ENCODE measurements at regions not wholly inside any gene's neighbourhood (a gene's known extent, or its start where the extent isn't known, plus 50 kb on each side); places are given as distances from the start of the nearest gene placed in this dataset.

- no peak overlapping the region for H2AFZ ChIP-seq (ENCODE audit: low read depth, low read length)
- peaks cover 25% of the 10 kb centered on the region for H3K4me1 ChIP-seq (ENCODE audit: control insufficient read depth, extremely low read depth, insufficient read depth, low read length)
- H3K36me3 ChIP-seq (ENCODE audit: control insufficient read depth in 2 of 2, extremely low read depth in 1 of 2, insufficient read depth in 2 of 2, low read length in 2 of 2), result no peaks in the 10 kb centered on the region
- no peak for FAIRE-seq
- no peaks in the 10 kb centered on the region for H4K20me1 ChIP-seq (replicated peaks; ENCODE audit: control insufficient read depth, extremely low read depth, insufficient read depth, low read length)
- H3K4me3 ChIP-seq (replicated peaks in 1 of 3; ENCODE audit: insufficient read depth in 1 of 3, low read depth in 1 of 3, low read length in 3 of 3), result no peak overlapping the region
- peaks cover 75% of the 10 kb centered on the region for H3K79me2 ChIP-seq (ENCODE audit: control insufficient read depth, insufficient read depth, low read length)
- ChIA-PET POLR2A (no interaction called here), CTCF (interaction anchor here (1.0 to 5.4 kb wide), 5 partner anchors 9 to 675 kb away, joined by 3 to 91 read pairs (median 3); no protein-coding TSS in a partner anchor)
- dilution Hi-C loops (cut with MboI; ENCODE audit: extremely low pct_ligation_motif_present, low sequenced_read_pairs), result no loop called here
- intact Hi-C loops (cut with micrococcal nuclease), result loop anchor here (2.0 to 10.0 kb wide), 3 partner anchors 35 to 265 kb away; no protein-coding TSS in a partner anchor
- no peak for TF ChIP-seq MYC (IDR thresholded peaks at IDR 0.05; ENCODE audit: low read depth, low read length)
- TF ChIP-seq POLR2A (IDR thresholded peaks at IDR 0.05; ENCODE audit: low read depth, low read length), result no peak
- no peak for TF ChIP-seq GATA2 (IDR thresholded peaks at IDR 0.05; ENCODE audit: insufficient read depth, insufficient read length, low read depth, low read length)
- TF ChIP-seq JUN (IDR thresholded peaks at IDR 0.05; ENCODE audit: borderline replicate concordance, insufficient read depth, insufficient read length, low read depth), result no peak
- TF ChIP-seq EZH2 (IDR thresholded peaks at IDR 0.05; ENCODE audit: borderline replicate concordance, low read depth, low read length, severe bottlenecking), result no peak
- no peak for TF ChIP-seq MAX (IDR thresholded peaks at IDR 0.05; ENCODE audit: insufficient read depth, insufficient read length)
- no peak for TF ChIP-seq FOS (IDR thresholded peaks at IDR 0.05; ENCODE audit: borderline replicate concordance, insufficient read depth, low read length)
- TF ChIP-seq POLR2AphosphoS5 (IDR thresholded peaks at IDR 0.05; ENCODE audit: insufficient read depth, low read depth, low read length), result no peak
- no peak for TF ChIP-seq CTCF (IDR thresholded peaks at IDR 0.05; ENCODE audit: extremely low read depth in 1 of 2, insufficient read depth in 1 of 2, low read depth in 1 of 2, low read length in 2 of 2)
- H3K27me3 ChIP-seq (ENCODE audit: control insufficient read depth in 2 of 2, insufficient read depth in 2 of 2, low read length in 2 of 2), result no peaks in the 10 kb centered on the region
- no peak overlapping the region for H3K9ac ChIP-seq (replicated peaks; ENCODE audit: extremely low read depth, insufficient read depth, low read length)
- no peaks in the 10 kb centered on the region for H3K9me1 ChIP-seq (replicated peaks; ENCODE audit: control insufficient read depth, extremely low read depth, insufficient read depth, low read length)
- H3K4me2 ChIP-seq (ENCODE audit: insufficient read depth, low read length), result no peak overlapping the region
- H3K27ac ChIP-seq (ENCODE audit: insufficient read depth, low read depth, low read length), result no peak overlapping the region
- BruUV-seq (replicated peaks), result no TSS peak
- DNase-seq (ENCODE audit: low read depth, low spot score), result no peak
- H3K9me3 ChIP-seq (replicated peaks; ENCODE audit: control insufficient read depth, insufficient read depth, low read length), result no peaks in the 10 kb centered on the region
Measured at GRCh38 chr6:138689849-138690248, 83.7 kb upstream of the CCDC28A start.

All from endothelial cell of umbilical vein (primary cell).